Activated T-helper 2 cell treated with anti-CD3 and anti-CD28 coated beads, Interferon-gamma antibody, Interleukin-2, Interleukin-4, amounts not matched to agents 10 μg/mL and 5 μg/mL and 100 μg/mL, durations not matched to agents 14 hours and 24 hours and 36 hours (primary cell): ENCODE measurements at regions not wholly inside any gene's neighbourhood (a gene's known extent, or its start where the extent isn't known, plus 50 kb on each side); places are given as distances from the start of the nearest gene placed in this dataset.

Experiments
- DNase-seq: peaks from one replicate; pipeline ENCODE4 v3.0.0; 2021; ENCODE audit warnings: low spot score
- H3K27ac Mint-ChIP-seq: one replicate; pipeline ENCODE4 v1.8.0; 2021; ENCODE audit warnings: mixed read lengths
- H3K27me3 Mint-ChIP-seq: one replicate; pipeline ENCODE4 v1.8.0; 2021; ENCODE audit warnings: low read depth, mixed read lengths
- H3K36me3 Mint-ChIP-seq: one replicate; pipeline ENCODE4 v1.8.0; 2021; ENCODE audit warnings: low read depth, mixed read lengths
- H3K4me1 Mint-ChIP-seq: one replicate; pipeline ENCODE4 v1.8.0; 2021; ENCODE audit warnings: low read depth, mixed read lengths
- H3K4me3 Mint-ChIP-seq: one replicate; pipeline ENCODE4 v1.8.0; 2021; ENCODE audit warnings: low read depth, mild to moderate bottlenecking, moderate library complexity, mixed read lengths
- H3K9me3 Mint-ChIP-seq: one replicate; pipeline ENCODE4 v1.8.0; 2021; ENCODE audit warnings: mixed read lengths
- intact Hi-C: fragments of 100-400 bp; cut with micrococcal nuclease; formaldehyde crosslinking; loops from one replicate; pipeline ENCODE4 v1.15.1; 2023

DNA sequence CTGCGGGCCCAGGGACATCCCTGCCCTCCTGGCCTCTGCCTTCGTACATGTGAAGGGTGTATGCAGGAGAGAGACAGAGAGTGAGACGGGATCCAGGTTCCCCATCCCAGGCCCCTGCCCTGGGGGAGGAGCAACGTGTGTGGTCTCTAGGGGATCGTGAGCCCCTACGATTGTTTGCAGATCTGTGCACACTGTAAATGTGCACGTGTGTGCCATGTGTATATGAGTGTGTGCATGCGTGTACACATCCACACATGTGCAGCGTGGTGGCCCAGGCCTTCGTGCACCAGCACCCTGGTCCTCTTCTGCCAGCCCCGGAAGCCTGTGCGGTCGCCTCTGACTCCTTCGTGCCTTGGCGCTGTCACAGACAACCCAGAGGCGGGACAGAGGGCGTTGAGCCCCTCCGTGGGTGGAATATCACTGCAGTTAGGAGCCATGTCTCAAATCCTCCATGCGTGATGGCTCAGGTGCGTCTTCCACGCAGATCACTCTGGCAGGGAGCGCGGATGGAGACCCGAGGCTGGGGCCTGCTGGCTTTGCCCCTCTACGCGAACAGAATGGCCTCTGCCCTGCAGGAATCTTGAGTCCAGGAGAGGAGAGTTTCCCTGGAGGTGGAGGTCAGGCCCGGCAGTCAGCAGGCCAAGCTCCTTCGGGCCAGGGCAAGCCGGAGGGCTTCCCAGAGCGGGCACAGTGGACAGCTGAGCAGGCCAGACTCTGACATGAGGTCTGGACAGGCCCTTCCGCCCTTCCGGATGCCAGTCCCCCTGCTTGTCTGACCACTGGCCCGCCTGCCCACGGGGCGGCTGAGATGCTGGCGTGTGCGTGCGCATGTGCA lies 97.5 kb downstream of the UNCX start:
- DNase-seq, result no peak
- H3K27me3 Mint-ChIP-seq, result no peaks in the 10 kb centered on the region
- no peaks in the 10 kb centered on the region for H3K9me3 Mint-ChIP-seq
- H3K4me3 Mint-ChIP-seq, result no peak overlapping the region
- intact Hi-C loops, result no loop called here
- H3K27ac Mint-ChIP-seq, result no peak overlapping the region
- H3K36me3 Mint-ChIP-seq, result no peaks in the 10 kb centered on the region
- H3K4me1 Mint-ChIP-seq, result no peaks in the 10 kb centered on the region

DNA sequence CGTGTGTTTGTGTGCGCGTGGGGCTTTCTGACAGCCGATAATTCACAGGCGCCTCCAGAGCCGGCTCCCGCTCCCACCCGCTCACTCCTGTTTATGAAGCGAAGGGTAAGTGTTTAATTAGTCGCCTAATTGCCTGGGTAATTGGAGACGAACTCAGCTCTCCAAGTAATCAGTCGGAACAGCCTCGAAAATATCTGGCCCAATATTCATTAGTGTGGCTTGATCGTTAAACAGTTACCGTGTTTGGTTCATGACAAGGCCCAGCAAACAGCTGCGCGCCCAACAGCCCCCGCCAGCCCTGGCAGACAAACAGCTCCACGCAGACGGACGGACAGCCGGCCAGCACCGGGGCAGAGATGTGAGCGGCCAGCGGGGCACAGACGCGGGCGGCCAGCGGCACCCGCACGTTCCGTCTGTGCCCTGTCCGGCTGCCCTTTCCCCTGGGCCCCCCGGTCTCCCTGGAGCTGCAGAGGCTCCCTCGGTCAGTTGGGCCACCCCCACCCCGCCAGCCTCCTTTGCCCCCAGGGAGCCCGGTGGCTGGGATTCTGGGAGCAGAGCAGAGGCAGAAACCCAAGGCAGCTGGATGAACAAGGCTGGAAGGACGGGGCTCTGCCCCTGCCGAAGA lies 98.2 kb downstream of the UNCX start:
- H3K9me3 Mint-ChIP-seq, result peaks cover 3% of the 10 kb centered on the region
- H3K27ac Mint-ChIP-seq, result no peak overlapping the region
- no peak for DNase-seq
- no peaks in the 10 kb centered on the region for H3K4me1 Mint-ChIP-seq
- intact Hi-C loops, result no loop called here
- H3K27me3 Mint-ChIP-seq, result no peaks in the 10 kb centered on the region
- no peaks in the 10 kb centered on the region for H3K36me3 Mint-ChIP-seq
- H3K4me3 Mint-ChIP-seq, result no peak overlapping the region

DNA sequence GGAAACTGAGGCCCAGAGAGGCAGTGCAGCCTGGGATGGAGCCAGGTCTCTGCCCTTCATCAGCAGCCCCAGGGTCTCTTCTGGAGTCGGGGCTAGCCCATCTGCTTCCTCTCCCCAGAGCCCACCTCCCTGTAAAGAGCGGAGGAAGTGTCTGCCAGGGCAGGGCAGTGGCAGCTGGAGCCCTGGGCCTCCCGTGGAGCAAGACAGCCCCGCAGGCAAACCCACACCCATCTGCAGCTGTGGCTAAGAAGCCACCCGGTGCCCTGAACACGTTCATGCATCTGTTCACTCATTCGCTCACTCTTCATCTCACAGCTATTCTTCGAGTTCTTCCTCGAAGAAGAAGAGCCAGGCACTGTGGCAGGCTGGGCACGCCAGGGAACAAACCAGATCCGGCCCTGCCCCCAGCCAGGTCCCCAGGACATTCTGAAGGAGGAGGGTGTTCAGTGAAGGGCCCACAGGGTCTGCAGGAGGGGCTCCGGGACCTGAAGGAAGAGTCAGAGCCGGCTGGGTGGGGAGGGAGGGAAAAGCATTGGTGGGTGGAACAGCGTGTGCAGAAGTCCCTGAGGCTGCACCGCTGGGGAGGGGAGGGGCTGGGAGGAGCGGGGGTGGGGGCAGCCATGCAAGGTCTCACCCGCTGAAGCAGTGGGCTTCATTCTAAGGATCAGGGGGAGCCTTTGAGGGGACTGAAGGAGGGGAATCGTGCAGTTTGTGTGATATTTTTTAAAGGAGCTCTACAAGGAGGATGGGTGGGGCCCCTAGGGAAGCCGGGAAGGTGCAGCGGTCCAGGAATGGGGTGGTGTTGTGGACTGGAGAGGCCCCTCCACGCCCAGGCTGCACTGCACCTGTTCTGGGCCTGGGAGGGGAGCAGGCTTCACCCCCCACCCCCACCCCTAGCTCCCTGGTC lies 99.1 kb downstream of the UNCX start:
- no peaks in the 10 kb centered on the region for H3K4me1 Mint-ChIP-seq
- H3K9me3 Mint-ChIP-seq, result peaks cover 11% of the 10 kb centered on the region
- no peaks in the 10 kb centered on the region for H3K27me3 Mint-ChIP-seq
- intact Hi-C loops, result no loop called here
- H3K36me3 Mint-ChIP-seq, result no peaks in the 10 kb centered on the region
- no peak overlapping the region for H3K27ac Mint-ChIP-seq
- DNase-seq, result no peak
- no peak overlapping the region for H3K4me3 Mint-ChIP-seq

DNA sequence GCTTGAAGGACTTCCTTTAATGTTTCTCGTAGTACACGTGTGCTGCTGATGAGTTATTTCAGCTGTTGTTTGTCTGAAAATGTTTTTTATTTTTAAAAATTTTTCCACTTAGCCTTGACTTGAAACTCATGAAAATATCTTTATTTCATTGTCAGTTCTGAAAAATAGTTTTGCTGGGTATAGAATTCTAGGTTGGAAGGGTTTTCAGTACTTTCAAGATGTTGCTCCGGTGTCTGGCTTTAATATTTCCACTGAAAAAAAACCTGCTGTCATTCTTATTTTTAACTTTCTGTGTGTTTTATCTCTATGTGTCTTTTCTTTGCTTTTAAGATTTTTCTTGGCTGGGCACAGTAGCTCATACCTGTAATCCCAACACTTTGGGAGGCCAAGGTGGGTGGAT lies 103.8 kb downstream of the UNCX start:
- no peaks in the 10 kb centered on the region for H3K27me3 Mint-ChIP-seq
- no peak overlapping the region for H3K4me3 Mint-ChIP-seq
- H3K4me1 Mint-ChIP-seq, result no peaks in the 10 kb centered on the region
- H3K9me3 Mint-ChIP-seq, result peaks cover 23% of the 10 kb centered on the region
- intact Hi-C loops, result no loop called here
- H3K36me3 Mint-ChIP-seq, result no peaks in the 10 kb centered on the region
- no peak overlapping the region for H3K27ac Mint-ChIP-seq
- no peak for DNase-seq

DNA sequence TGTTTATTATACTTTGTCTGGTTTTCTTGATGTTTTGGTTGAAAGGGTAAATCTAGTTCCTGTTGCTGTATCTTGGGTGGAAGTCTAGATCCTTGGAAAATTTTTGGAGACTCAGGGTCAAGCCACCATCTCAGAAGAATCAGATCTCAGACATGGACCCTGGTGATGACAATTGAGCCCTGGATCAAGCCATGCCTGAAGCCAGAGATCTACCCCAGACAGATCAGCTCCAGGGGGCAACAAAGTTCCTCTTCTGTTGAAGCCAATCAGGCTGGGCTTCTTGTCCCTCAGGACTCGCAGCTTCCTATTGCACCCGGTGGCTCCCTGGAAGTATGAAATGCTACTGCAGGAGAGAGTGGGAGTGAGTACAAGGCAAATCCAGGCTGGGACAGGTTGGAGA lies 106.9 kb downstream of the UNCX start:
- peaks cover 28% of the 10 kb centered on the region for H3K9me3 Mint-ChIP-seq
- intact Hi-C loops, result no loop called here
- no peaks in the 10 kb centered on the region for H3K36me3 Mint-ChIP-seq
- no peaks in the 10 kb centered on the region for H3K4me1 Mint-ChIP-seq
- no peak overlapping the region for H3K4me3 Mint-ChIP-seq
- H3K27ac Mint-ChIP-seq, result no peak overlapping the region
- DNase-seq, result no peak
- H3K27me3 Mint-ChIP-seq, result no peaks in the 10 kb centered on the region

DNA sequence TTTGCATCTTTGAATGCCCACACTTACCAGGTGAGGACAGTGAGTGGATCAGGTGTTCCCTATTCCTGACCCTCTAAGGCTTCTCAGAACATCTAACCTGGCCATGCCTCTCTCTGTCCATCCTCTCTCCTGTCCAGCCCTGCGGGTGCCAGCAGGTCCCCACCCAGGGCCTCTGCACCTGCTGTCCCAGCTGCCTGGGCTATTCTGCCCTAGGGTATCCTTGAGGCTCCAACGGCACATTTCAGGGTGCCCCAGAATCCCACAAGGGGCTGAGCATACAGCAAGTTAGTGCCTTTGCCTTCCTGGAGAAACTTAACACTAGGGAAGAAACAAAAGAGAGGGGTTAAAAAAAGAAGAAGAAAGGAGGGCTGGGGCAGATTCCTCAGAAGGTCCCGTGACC lies 107.4 kb downstream of the UNCX start:
- no peak overlapping the region for H3K27ac Mint-ChIP-seq
- no peak for DNase-seq

DNA sequence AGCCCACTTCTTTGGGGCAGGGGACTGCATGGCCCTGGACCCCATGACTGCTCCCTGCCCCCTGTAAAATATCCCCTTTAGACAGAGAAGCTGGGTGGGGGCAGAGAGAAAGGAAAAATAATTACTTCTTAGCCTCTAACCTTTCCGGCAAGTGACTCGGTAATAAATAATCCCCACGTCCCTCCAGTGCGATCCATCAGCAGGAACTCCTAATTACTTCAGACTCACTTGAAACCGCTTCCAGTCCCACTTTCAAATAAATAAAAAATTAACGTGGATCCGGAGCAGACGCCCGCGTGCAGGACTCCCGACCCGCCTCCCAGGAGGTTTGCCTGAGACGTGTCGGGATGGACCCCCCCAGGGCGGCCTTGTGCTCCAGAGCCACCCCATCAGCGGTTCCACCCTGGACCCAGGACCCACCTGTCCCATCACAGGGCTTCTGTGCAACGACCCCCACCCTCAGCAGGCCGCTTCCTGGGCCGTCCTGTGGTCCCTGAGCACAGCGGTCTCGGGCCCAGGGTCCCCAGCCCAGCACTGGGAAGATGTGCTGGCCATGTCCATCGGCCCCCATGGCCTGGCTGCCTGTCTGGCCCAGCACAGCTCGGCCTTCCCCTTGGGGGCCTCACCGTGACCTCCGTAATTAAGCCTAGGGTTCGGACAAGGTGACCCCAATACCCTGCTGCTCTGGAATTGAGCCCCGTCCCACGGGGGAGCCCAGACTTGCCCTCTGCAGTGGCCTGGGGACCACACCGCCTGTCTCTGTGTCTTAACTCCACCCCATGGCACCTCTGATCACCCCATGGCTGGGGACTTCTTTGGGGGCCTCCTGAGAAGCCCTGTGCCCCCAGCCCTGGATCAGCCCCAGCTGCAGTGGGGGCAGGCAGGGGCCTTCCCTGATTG lies 108.0 kb downstream of the UNCX start:
- intact Hi-C loops, result no loop called here
- no peak for DNase-seq
- H3K27ac Mint-ChIP-seq, result no peak overlapping the region
- no peak overlapping the region for H3K4me3 Mint-ChIP-seq
- no peaks in the 10 kb centered on the region for H3K27me3 Mint-ChIP-seq
- no peaks in the 10 kb centered on the region for H3K36me3 Mint-ChIP-seq
- peaks cover 27% of the 10 kb centered on the region for H3K9me3 Mint-ChIP-seq
- H3K4me1 Mint-ChIP-seq, result no peaks in the 10 kb centered on the region

More for the DNA sequence above, 107.4 kb downstream of the UNCX start:
- H3K36me3 Mint-ChIP-seq, result no peaks in the 10 kb centered on the region
- H3K27me3 Mint-ChIP-seq, result no peaks in the 10 kb centered on the region
- H3K4me1 Mint-ChIP-seq, result no peaks in the 10 kb centered on the region
- H3K4me3 Mint-ChIP-seq, result no peak overlapping the region
- intact Hi-C loops, result no loop called here
- peaks cover 28% of the 10 kb centered on the region for H3K9me3 Mint-ChIP-seq

DNA sequence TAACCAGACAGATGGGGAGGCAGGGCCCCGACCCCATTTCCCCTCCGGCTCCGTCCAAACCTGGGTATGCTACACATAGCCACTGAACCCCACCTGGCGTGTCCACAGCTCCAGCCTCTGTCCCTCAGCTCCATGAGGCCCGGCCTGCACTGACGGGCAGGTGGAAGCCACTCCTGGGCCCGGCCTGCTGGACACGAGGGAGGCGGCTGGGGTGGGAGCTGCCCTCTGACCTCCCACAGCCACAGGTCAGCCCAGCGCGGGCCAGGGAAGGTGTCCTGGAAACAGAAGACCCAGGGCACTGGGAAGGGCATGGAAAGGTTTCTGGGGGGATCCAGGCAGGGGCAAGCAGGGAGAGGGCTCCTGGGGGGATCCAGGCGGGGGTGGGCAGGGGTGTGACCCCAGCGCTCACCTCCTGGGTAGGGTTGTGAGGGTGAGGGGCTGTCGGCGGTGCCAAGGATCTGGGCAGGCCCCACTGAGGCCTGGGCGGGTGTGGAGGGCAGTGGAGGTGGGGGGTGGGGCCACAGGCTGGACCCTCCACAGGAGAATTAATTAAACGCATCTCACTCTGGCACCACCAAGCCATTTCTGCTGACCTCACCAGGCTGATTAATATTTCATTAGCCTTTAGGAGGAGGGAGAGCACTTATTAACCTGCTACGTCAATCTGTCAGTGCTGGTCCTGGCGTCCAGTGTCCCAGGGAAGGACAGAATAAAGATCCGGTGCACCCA lies 108.9 kb downstream of the UNCX start:
- Mint-ChIP-seq H3K4me1 (no peaks in the 10 kb centered on the region), H3K4me3 (no peak overlapping the region), H3K27me3 (no peaks in the 10 kb centered on the region), H3K36me3 (no peaks in the 10 kb centered on the region), H3K9me3 (peaks cover 20% of the 10 kb centered on the region), H3K27ac (no peak overlapping the region)
- intact Hi-C loops, result no loop called here
- no peak for DNase-seq

DNA sequence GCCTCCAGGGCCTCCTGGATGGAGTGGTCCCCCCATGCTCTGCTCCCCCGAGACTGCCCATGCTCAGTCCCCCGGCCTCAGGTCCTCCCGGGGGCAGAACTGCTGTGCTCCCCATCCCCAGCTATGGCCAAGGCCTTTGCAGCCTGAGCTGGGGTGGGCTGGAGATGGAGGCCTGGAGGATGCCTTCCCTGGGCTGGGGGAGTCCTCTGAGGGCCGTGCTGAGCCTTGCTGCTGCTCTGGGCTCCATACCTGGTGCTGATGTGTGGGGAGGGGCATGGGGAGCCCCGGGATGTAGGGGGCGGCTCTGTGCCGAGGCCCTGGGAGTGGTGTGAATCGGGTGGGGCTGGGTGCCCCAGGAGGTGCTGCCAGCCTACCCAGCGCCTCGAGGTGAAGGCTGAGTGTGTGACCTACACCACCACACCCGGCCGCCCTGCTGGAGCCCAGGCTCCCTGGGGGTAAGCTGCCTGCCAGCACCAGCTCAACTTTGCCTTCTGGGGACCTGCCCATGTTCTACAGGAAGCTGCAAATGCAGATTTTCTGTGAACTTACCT lies 109.5 kb downstream of the UNCX start:
- Mint-ChIP-seq H3K4me1 (no peaks in the 10 kb centered on the region), H3K4me3 (no peak overlapping the region), H3K36me3 (no peaks in the 10 kb centered on the region), H3K27ac (no peak overlapping the region), H3K27me3 (no peaks in the 10 kb centered on the region), H3K9me3 (peaks cover 15% of the 10 kb centered on the region)
- intact Hi-C loops, result no loop called here
- no peak for DNase-seq

DNA sequence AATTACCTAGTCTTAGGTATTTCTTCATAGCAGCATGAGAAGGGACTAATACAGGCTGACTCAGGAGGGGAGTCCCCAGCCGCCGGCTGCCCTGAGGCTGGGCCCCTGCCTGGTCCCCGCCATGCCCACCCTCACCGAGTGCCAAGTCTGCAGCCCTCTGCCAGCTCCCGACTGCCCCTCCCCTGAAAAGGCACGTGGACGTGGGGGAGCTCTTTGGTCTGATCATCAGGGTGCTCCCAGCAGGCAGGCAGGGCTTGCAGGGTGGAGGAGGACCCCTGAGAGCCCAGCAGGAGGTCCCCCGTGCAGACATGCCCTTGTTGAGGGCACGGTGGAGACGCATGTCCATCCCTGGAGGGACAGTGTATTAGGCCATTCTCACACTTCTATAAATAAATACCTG lies 110.9 kb downstream of the UNCX start:
- no peak overlapping the region for H3K27ac Mint-ChIP-seq
- H3K9me3 Mint-ChIP-seq, result peaks cover 4% of the 10 kb centered on the region
- H3K36me3 Mint-ChIP-seq, result no peaks in the 10 kb centered on the region
- no peak overlapping the region for H3K4me3 Mint-ChIP-seq
- no peaks in the 10 kb centered on the region for H3K4me1 Mint-ChIP-seq
- no peaks in the 10 kb centered on the region for H3K27me3 Mint-ChIP-seq
- no peak for DNase-seq
- intact Hi-C loops, result no loop called here

DNA sequence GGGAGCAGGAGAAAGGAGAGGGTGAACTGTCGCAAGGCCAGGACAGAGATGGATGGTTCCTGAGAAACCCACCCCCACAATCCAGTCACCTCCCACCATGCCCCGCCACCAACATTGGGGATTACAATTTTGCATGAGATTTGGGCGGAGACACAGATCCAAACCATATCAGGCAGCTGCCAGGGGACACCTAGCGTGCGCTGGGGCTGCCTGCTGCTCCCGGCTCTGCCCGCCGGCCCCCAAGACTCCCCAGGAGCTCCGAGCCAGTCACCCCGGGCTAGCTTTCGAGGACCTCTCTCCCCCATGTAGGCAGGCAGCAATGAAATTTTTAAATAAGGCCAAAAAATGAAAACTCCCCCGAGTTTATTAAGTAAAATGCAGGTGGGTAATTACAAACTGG lies 111.7 kb downstream of the UNCX start:
- H3K4me1 Mint-ChIP-seq, result no peaks in the 10 kb centered on the region
- H3K4me3 Mint-ChIP-seq, result no peak overlapping the region
- intact Hi-C loops, result no loop called here
- no peak for DNase-seq
- H3K27me3 Mint-ChIP-seq, result no peaks in the 10 kb centered on the region
- peaks cover 4% of the 10 kb centered on the region for H3K9me3 Mint-ChIP-seq
- H3K36me3 Mint-ChIP-seq, result no peaks in the 10 kb centered on the region
- H3K27ac Mint-ChIP-seq, result no peak overlapping the region
